Erythroblast (primary cell): ENCODE measurements at regions not wholly inside any gene's neighbourhood (a gene's known extent, or its start where the extent isn't known, plus 50 kb on each side); places are given as distances from the start of the nearest gene placed in this dataset.

Source experiments
- GATA1 ChIP-seq: IDR thresholded peaks from 2 replicates; pipeline ENCODE4 v1.6.1; 2011; ENCODE audit warnings: low read depth, mild to moderate bottlenecking, control low read depth, low read length, moderate library complexity
- POLR2A ChIP-seq: IDR thresholded peaks from 2 replicates; pipeline ENCODE4 v1.6.1; 2011; ENCODE audit warnings: mild to moderate bottlenecking, low read length

GRCh38 chr6:82458147-82458546 is 94.5 kb downstream of the TPBG start:
- TF ChIP-seq POLR2A (no peak), GATA1 (no peak)
